ENCODE measurements at regions not wholly inside any gene's neighbourhood (a gene's known extent, or its start where the extent isn't known, plus 50 kb on each side); places are given as distances from the start of the nearest gene placed in this dataset.

- DNase-seq (ENCODE audit: low read depth, low spot score) = no peak
- H3K9ac ChIP-seq (replicated peaks; ENCODE audit: extremely low read depth, insufficient read depth, low read length) = no peak overlapping the region
- POLR2A ChIA-PET = no interaction called here
- no peak for FAIRE-seq
- no peaks in the 10 kb centered on the region for H3K4me1 ChIP-seq (ENCODE audit: control insufficient read depth, extremely low read depth, insufficient read depth, low read length)
- no peaks in the 10 kb centered on the region for H3K27me3 ChIP-seq (ENCODE audit: control insufficient read depth in 2 of 2, insufficient read depth in 2 of 2, low read length in 2 of 2)
- H3K9me3 ChIP-seq (replicated peaks; ENCODE audit: control insufficient read depth, insufficient read depth, low read length) = no peaks in the 10 kb centered on the region
- TF ChIP-seq MYC (IDR thresholded peaks at IDR 0.05; ENCODE audit: low read depth, low read length) = no peak
- TF ChIP-seq FOS (IDR thresholded peaks at IDR 0.05; ENCODE audit: borderline replicate concordance, insufficient read depth, low read length) = no peak
- no peak for TF ChIP-seq POLR2A (IDR thresholded peaks at IDR 0.05; ENCODE audit: low read depth, low read length)
- TF ChIP-seq, protein P1, sequence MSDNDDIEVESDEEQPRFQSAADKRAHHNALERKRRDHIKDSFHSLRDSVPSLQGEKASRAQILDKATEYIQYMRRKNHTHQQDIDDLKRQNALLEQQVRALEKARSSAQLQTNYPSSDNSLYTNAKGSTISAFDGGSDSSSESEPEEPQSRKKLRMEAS (IDR thresholded peaks at IDR 0.05; ENCODE audit: insufficient read depth, insufficient read length) = no peak
- TF ChIP-seq GATA2 (IDR thresholded peaks at IDR 0.05; ENCODE audit: insufficient read depth, insufficient read length, low read depth, low read length) = no peak
- TF ChIP-seq EZH2 (IDR thresholded peaks at IDR 0.05; ENCODE audit: borderline replicate concordance, low read depth, low read length, severe bottlenecking) = no peak
- TF ChIP-seq, protein P2, sequence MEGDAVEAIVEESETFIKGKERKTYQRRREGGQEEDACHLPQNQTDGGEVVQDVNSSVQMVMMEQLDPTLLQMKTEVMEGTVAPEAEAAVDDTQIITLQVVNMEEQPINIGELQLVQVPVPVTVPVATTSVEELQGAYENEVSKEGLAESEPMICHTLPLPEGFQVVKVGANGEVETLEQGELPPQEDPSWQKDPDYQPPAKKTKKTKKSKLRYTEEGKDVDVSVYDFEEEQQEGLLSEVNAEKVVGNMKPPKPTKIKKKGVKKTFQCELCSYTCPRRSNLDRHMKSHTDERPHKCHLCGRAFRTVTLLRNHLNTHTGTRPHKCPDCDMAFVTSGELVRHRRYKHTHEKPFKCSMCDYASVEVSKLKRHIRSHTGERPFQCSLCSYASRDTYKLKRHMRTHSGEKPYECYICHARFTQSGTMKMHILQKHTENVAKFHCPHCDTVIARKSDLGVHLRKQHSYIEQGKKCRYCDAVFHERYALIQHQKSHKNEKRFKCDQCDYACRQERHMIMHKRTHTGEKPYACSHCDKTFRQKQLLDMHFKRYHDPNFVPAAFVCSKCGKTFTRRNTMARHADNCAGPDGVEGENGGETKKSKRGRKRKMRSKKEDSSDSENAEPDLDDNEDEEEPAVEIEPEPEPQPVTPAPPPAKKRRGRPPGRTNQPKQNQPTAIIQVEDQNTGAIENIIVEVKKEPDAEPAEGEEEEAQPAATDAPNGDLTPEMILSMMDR (IDR thresholded peaks at IDR 0.05; ENCODE audit: extremely low read depth in 1 of 2, insufficient read depth in 1 of 2, low read depth in 1 of 2, low read length in 2 of 2) = no peak
- TF ChIP-seq POLR2AphosphoS5 (IDR thresholded peaks at IDR 0.05; ENCODE audit: insufficient read depth, low read depth, low read length) = no peak
- TF ChIP-seq JUN (IDR thresholded peaks at IDR 0.05; ENCODE audit: borderline replicate concordance, insufficient read depth, insufficient read length, low read depth) = no peak
- CTCF ChIA-PET = interaction anchor here (1.3 kb wide), 1 partner anchor 55 kb away, joined by 3 read pairs; no protein-coding TSS in a partner anchor
- H3K79me2 ChIP-seq (ENCODE audit: control insufficient read depth, insufficient read depth, low read length) = no peaks in the 10 kb centered on the region
- no peak overlapping the region for H3K4me2 ChIP-seq (ENCODE audit: insufficient read depth, low read length)
- no peak overlapping the region for H2AFZ ChIP-seq (ENCODE audit: low read depth, low read length)
- dilution Hi-C loops (cut with MboI; ENCODE audit: extremely low pct_ligation_motif_present, low sequenced_read_pairs) = no loop called here
- no peaks in the 10 kb centered on the region for H3K9me1 ChIP-seq (replicated peaks; ENCODE audit: control insufficient read depth, extremely low read depth, insufficient read depth, low read length)
- intact Hi-C loops (cut with micrococcal nuclease) = no loop called here
- H4K20me1 ChIP-seq (replicated peaks; ENCODE audit: control insufficient read depth, extremely low read depth, insufficient read depth, low read length) = no peaks in the 10 kb centered on the region
- H3K36me3 ChIP-seq (ENCODE audit: control insufficient read depth in 2 of 2, extremely low read depth in 1 of 2, insufficient read depth in 2 of 2, low read length in 2 of 2) = no peaks in the 10 kb centered on the region
- no peak overlapping the region for H3K27ac ChIP-seq (ENCODE audit: insufficient read depth, low read depth, low read length)
- BruUV-seq (replicated peaks) = no TSS peak
- no peak overlapping the region for H3K4me3 ChIP-seq (replicated peaks in 1 of 3; ENCODE audit: insufficient read depth in 1 of 3, low read depth in 1 of 3, low read length in 3 of 3)
Observed at GRCh38 chr14:101217080-101217463, 313.6 kb upstream of the RTL1 start.

All from endothelial cell of umbilical vein (primary cell).